Central memory CD8-positive, alpha-beta T cell (primary cell): ENCODE measurements at regions not wholly inside any gene's neighbourhood (a gene's known extent, or its start where the extent isn't known, plus 50 kb on each side); places are given as distances from the start of the nearest gene placed in this dataset.

ENCODE experiments used
- ATAC-seq: fragments of 150-1000 bp; cut with Tn5 transposase; replicated peaks from 2 replicates; pipeline ENCODE4 v1.10.0; 2022; ENCODE audit warnings: mild to moderate bottlenecking, moderate FRiP score, moderate number of reproducible peaks; ENCODE audit not compliant: poor library complexity, severe bottlenecking; ENCODE audit errors: extremely low read depth
- DNase-seq, 2 donors: peaks; one replicate each; pipeline ENCODE4 v3.0.0; 2021; ENCODE audit warnings: low spot score in 2 of 2
- H3K27ac Mint-ChIP-seq: one replicate; pipeline ENCODE4 v1.8.0; 2022; ENCODE audit warnings: low read depth, mild to moderate bottlenecking, moderate library complexity, mixed read lengths
- H3K27me3 Mint-ChIP-seq: one replicate; pipeline ENCODE4 v1.8.0; 2022; ENCODE audit warnings: mixed read lengths
- H3K36me3 Mint-ChIP-seq: one replicate; pipeline ENCODE4 v1.8.0; 2022; ENCODE audit warnings: mild to moderate bottlenecking, moderate library complexity, mixed read lengths; ENCODE audit not compliant: insufficient read depth
- H3K4me1 Mint-ChIP-seq: one replicate; pipeline ENCODE4 v1.8.0; 2022; ENCODE audit warnings: mixed read lengths
- H3K4me3 Mint-ChIP-seq: one replicate; pipeline ENCODE4 v1.8.0; 2022; ENCODE audit warnings: mild to moderate bottlenecking, moderate library complexity, mixed read lengths
- H3K9me3 Mint-ChIP-seq: one replicate; pipeline ENCODE4 v1.8.0; 2022; ENCODE audit warnings: mixed read lengths

GRCh38 chr9:21744320-21744719, 58.1 kb upstream of the MTAP start:
- no peaks in the 10 kb centered on the region for H3K36me3 Mint-ChIP-seq
- no peak for ATAC-seq
- no peak for DNase-seq
- no peaks in the 10 kb centered on the region for H3K4me1 Mint-ChIP-seq
- H3K9me3 Mint-ChIP-seq, result no peaks in the 10 kb centered on the region
- no peak overlapping the region for H3K4me3 Mint-ChIP-seq
- H3K27ac Mint-ChIP-seq, result no peak overlapping the region
- peaks cover 48% of the 10 kb centered on the region for H3K27me3 Mint-ChIP-seq

GRCh38 chr9:21744841-21745240, 57.6 kb upstream of the MTAP start:
- no peak overlapping the region for H3K27ac Mint-ChIP-seq
- DNase-seq (no peak), ATAC-seq (no peak)
- H3K36me3 Mint-ChIP-seq, result no peaks in the 10 kb centered on the region
- H3K9me3 Mint-ChIP-seq, result no peaks in the 10 kb centered on the region
- H3K4me1 Mint-ChIP-seq, result no peaks in the 10 kb centered on the region
- H3K27me3 Mint-ChIP-seq, result peaks cover 47% of the 10 kb centered on the region
- H3K4me3 Mint-ChIP-seq, result no peak overlapping the region

- H3K27me3 Mint-ChIP-seq, result peaks cover 52% of the 10 kb centered on the region
- ATAC-seq, result no peak
- DNase-seq, result no peak
- H3K9me3 Mint-ChIP-seq, result no peaks in the 10 kb centered on the region
- no peak overlapping the region for H3K4me3 Mint-ChIP-seq
- H3K36me3 Mint-ChIP-seq, result no peaks in the 10 kb centered on the region
- H3K4me1 Mint-ChIP-seq, result no peaks in the 10 kb centered on the region
- H3K27ac Mint-ChIP-seq, result no peak overlapping the region
These were observed 55.9 kb upstream of the MTAP start for GRCh38 chr9:21746550-21746949.

- ATAC-seq (no peak), DNase-seq (no peak)
- peaks cover 49% of the 10 kb centered on the region for H3K27me3 Mint-ChIP-seq
- no peaks in the 10 kb centered on the region for H3K9me3 Mint-ChIP-seq
- H3K4me1 Mint-ChIP-seq, result no peaks in the 10 kb centered on the region
- H3K4me3 Mint-ChIP-seq, result no peak overlapping the region
- no peaks in the 10 kb centered on the region for H3K36me3 Mint-ChIP-seq
- no peak overlapping the region for H3K27ac Mint-ChIP-seq
These were observed 55.3 kb upstream of the MTAP start for GRCh38 chr9:21747175-21747574.

- H3K4me1 Mint-ChIP-seq, result no peaks in the 10 kb centered on the region
- no peak overlapping the region for H3K27ac Mint-ChIP-seq
- H3K4me3 Mint-ChIP-seq, result no peak overlapping the region
- ATAC-seq (no peak), DNase-seq (no peak)
- no peaks in the 10 kb centered on the region for H3K36me3 Mint-ChIP-seq
- H3K9me3 Mint-ChIP-seq, result no peaks in the 10 kb centered on the region
- H3K27me3 Mint-ChIP-seq, result peaks cover 55% of the 10 kb centered on the region
These were observed 52.3 kb upstream of the MTAP start for GRCh38 chr9:21750021-21750735.

- no peaks in the 10 kb centered on the region for H3K4me1 Mint-ChIP-seq
- H3K4me3 Mint-ChIP-seq, result no peak overlapping the region
- H3K9me3 Mint-ChIP-seq, result no peaks in the 10 kb centered on the region
- DNase-seq (no peak), ATAC-seq (no peak)
- no peaks in the 10 kb centered on the region for H3K36me3 Mint-ChIP-seq
- peaks cover 59% of the 10 kb centered on the region for H3K27me3 Mint-ChIP-seq
- no peak overlapping the region for H3K27ac Mint-ChIP-seq
These were observed 50.4 kb upstream of the MTAP start for GRCh38 chr9:21751998-21752397.
